ENCODE measurements at regions not wholly inside any gene's neighbourhood (a gene's known extent, or its start where the extent isn't known, plus 50 kb on each side); places are given as distances from the start of the nearest gene placed in this dataset.
A peak's percentile ranks its signal among the peaks of the same experiment; 100 is the strongest.
"Not testable (repeated sequence)": the region's sequence is repeated elsewhere in the genome, so short reads cannot be mapped to it uniquely, and the experiment has no call there.

DNA sequence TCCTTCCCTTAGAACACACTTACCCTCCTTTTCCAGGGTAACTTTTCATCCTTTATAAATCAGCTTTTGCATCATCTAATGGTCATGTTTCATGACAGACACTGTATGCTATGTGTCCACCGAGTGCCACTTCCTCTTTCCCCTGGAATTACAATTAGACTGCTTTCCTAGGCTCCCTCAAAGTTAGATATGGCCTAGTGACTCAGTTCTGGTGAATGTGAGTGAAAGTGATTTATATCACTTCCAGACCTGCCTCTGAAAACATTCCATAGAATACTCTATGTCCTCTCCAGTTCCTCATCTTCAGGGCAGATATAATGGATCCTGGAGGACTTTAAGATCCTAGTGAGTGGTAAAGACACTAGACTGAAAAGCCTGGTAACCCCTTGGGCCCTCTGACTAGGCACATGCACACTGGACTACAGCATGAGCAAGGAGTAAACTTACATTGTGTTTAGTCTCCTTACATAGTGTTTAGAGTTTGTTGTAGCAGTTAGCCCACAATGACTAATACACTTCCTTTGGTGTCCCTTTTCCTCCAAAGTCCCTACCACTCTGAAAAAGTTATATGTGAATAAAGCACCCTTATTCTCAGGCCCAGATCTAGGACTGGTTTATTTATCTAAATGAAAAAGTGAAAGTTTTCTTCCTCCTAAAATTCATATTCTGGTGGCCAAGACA, 59.3 kb downstream of the GPR88 start:
- no peaks in the 10 kb centered on the region for H3K4me1 Mint-ChIP-seq
- DNase-seq: no peak
- H3K4me3 Mint-ChIP-seq: no peak overlapping the region
- H3K9me3 Mint-ChIP-seq: peaks cover 22% of the 10 kb centered on the region
- H3K27ac Mint-ChIP-seq: no peak overlapping the region
- no peaks in the 10 kb centered on the region for H3K27me3 Mint-ChIP-seq
- peaks cover 7% of the 10 kb centered on the region for H3K36me3 Mint-ChIP-seq

DNA sequence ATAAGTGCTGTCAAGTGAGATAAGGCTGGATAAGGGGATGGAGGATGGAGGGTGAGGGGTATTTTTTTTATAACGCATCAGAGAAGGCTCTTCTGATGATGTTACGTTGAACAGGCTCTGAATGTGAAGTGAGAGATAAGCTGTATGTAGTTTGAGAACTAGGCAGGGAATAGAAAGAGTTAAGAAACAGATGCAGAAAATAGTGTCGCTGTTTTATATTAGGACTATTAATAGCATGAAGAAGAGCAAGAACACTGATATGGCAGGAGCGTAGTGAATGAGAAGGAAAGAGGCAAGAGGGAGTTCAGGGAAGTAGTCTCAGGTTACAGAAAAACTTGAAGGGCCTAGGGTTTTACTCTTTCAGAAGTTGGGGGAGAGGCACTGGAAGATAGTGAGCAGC, 59.8 kb downstream of the GPR88 start:
- no peak overlapping the region for H3K4me3 Mint-ChIP-seq
- H3K4me1 Mint-ChIP-seq: no peaks in the 10 kb centered on the region
- H3K27ac Mint-ChIP-seq: no peak overlapping the region
- peaks cover 26% of the 10 kb centered on the region for H3K9me3 Mint-ChIP-seq
- no peaks in the 10 kb centered on the region for H3K27me3 Mint-ChIP-seq
- DNase-seq: no peak
- peaks cover 7% of the 10 kb centered on the region for H3K36me3 Mint-ChIP-seq

GRCh38 chr1:100600377-100600776, 62.4 kb downstream of the GPR88 start:
- H3K9me3 Mint-ChIP-seq: peaks cover 33% of the 10 kb centered on the region
- H3K4me3 Mint-ChIP-seq, H3K36me3 Mint-ChIP-seq, H3K27me3 Mint-ChIP-seq, DNase-seq, H3K27ac Mint-ChIP-seq, H3K4me1 Mint-ChIP-seq: not testable (repeated sequence)

DNA sequence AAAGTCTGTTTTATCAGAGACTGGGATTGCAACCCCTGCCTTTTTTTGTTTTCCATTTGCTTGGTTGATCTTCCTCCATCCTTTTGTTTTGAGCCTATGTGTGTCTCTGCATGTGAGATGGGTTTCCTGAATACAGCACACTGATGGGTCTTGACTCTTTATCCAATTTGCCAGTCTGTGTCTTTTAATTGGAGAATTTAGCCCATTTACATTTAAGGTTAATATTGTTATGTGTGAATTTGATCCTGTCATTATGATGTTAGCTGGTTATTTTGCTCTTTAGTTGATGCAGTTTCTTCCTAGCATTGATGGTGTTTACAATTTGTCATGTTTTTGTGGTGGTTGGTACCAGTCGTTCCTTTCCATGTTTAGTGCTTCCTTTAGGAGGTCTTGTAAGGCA, 64.1 kb downstream of the GPR88 start:
- not testable (repeated sequence) for H3K36me3 Mint-ChIP-seq, H3K27ac Mint-ChIP-seq, H3K4me3 Mint-ChIP-seq, H3K4me1 Mint-ChIP-seq, DNase-seq, H3K27me3 Mint-ChIP-seq
- H3K9me3 Mint-ChIP-seq: peaks cover 30% of the 10 kb centered on the region

- no peaks in the 10 kb centered on the region for H3K4me1 Mint-ChIP-seq
- no peak overlapping the region for H3K4me3 Mint-ChIP-seq
- no peak for DNase-seq
- peaks cover 7% of the 10 kb centered on the region for H3K36me3 Mint-ChIP-seq
- no peak overlapping the region for H3K27ac Mint-ChIP-seq
- H3K27me3 Mint-ChIP-seq: peaks cover 5% of the 10 kb centered on the region
- H3K9me3 Mint-ChIP-seq: peaks cover 29% of the 10 kb centered on the region
These were observed 66.4 kb downstream of the GPR88 start for GRCh38 chr1:100604372-100604771.

DNA sequence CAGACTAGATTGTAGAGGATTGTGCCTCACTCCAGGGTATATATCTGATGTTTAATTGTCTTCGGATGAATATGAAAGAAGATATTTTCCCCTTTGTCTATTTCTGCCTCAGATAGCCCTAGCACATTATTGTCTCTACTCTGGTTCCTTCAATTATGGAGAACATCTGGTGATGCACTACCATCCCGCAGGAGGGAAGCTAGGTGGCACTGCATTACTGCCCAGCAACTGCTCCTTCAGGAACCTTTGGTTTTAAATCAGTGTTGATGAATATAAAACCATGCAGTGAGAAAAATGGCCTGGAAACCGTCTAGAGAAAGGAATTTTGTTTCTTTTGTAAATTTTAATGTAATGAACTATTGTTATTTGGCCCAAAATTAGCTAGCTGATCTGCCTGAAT, 68.5 kb downstream of the GPR88 start:
- no peak for DNase-seq
- Mint-ChIP-seq H3K36me3 (no peaks in the 10 kb centered on the region), H3K4me1 (no peaks in the 10 kb centered on the region), H3K27me3 (peaks cover 5% of the 10 kb centered on the region), H3K27ac (no peak overlapping the region), H3K9me3 (peaks cover 17% of the 10 kb centered on the region), H3K4me3 (no peak overlapping the region)

- Mint-ChIP-seq H3K9me3 (peaks cover 7% of the 10 kb centered on the region), H3K4me1 (no peaks in the 10 kb centered on the region), H3K27me3 (peaks cover 5% of the 10 kb centered on the region), H3K27ac (no peak overlapping the region), H3K4me3 (no peak overlapping the region), H3K36me3 (no peaks in the 10 kb centered on the region)
- no peak for DNase-seq
These were observed 69.8 kb downstream of the GPR88 start for GRCh38 chr1:100607628-100608240.

DNA sequence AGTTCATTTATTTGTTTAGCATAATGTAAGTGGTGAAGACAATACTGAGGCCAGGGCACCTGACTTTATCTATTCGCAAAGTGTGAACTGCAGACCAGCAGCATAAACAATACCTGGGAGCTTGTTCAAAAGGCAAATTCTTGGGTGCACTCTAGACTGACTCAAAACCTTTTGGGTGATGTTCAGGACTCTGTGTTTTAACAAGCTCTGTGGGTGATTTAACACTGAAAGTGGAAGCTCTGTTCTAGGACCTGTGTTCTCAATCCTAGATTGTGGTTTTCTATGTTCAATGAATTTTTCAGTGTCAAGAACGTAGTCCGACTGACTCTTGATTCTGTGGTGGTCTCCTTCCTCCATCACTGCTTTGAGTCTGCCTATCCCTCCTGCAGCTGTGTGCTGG, 71.9 kb downstream of the GPR88 start:
- Mint-ChIP-seq H3K27me3 (peaks cover 5% of the 10 kb centered on the region), H3K27ac (no peak overlapping the region), H3K4me1 (peaks cover 15% of the 10 kb centered on the region), H3K9me3 (no peaks in the 10 kb centered on the region), H3K36me3 (no peaks in the 10 kb centered on the region), H3K4me3 (no peak overlapping the region)
- DNase-seq: no peak

GRCh38 chr1:100611086-100611485, 73.1 kb downstream of the GPR88 start:
- H3K4me3 Mint-ChIP-seq: no peak overlapping the region
- peaks cover 4% of the 10 kb centered on the region for H3K27me3 Mint-ChIP-seq
- no peak for DNase-seq
- H3K9me3 Mint-ChIP-seq: no peaks in the 10 kb centered on the region
- peaks cover 19% of the 10 kb centered on the region for H3K4me1 Mint-ChIP-seq
- no peak overlapping the region for H3K27ac Mint-ChIP-seq
- H3K36me3 Mint-ChIP-seq: no peaks in the 10 kb centered on the region

GRCh38 chr1:100612540-100612939, 74.6 kb downstream of the GPR88 start:
- Mint-ChIP-seq H3K27ac (no peak overlapping the region), H3K4me1 (peaks cover 19% of the 10 kb centered on the region), H3K9me3 (no peaks in the 10 kb centered on the region), H3K36me3 (no peaks in the 10 kb centered on the region), H3K4me3 (no peak overlapping the region), H3K27me3 (no peaks in the 10 kb centered on the region)
- DNase-seq: no peak

DNA sequence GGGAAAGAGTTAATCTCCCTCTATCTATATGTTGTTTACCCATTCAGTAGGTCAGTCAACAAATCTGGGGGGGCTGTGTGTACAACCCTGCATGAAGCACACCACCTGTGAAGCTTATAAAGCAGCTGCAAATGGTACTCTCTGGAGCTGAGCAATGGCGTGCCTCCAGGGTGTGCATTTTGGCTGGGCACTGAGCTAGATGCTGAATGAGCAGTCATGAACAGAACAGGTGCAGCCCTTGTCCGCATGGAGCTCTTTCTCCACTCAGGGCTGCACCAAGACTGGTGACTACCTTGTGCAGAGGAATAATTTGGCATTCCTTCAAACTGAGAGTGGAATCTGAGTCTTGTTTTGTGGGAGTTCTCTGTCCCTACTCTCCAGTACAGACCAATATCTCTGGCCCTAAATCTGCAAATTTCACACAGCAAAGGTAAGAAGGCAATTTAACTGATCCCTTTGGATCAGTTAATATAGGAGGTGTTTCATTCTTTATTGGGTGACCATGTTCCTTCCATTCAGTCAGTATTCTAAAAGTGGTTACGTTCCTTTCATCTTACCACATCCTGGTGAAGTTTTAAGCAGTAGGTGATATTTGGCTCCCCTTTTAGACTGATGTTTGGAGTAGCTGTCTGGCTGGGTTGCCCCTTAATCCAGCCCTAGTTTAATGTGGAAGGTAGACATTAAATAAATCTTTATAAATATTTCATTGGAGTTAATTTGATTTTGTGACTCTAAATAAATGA, 76.0 kb downstream of the GPR88 start:
- no peak for DNase-seq
- peaks cover 19% of the 10 kb centered on the region for H3K4me1 Mint-ChIP-seq
- no peak overlapping the region for H3K4me3 Mint-ChIP-seq
- no peaks in the 10 kb centered on the region for H3K9me3 Mint-ChIP-seq
- H3K27me3 Mint-ChIP-seq: no peaks in the 10 kb centered on the region
- H3K36me3 Mint-ChIP-seq: no peaks in the 10 kb centered on the region
- no peak overlapping the region for H3K27ac Mint-ChIP-seq

DNA sequence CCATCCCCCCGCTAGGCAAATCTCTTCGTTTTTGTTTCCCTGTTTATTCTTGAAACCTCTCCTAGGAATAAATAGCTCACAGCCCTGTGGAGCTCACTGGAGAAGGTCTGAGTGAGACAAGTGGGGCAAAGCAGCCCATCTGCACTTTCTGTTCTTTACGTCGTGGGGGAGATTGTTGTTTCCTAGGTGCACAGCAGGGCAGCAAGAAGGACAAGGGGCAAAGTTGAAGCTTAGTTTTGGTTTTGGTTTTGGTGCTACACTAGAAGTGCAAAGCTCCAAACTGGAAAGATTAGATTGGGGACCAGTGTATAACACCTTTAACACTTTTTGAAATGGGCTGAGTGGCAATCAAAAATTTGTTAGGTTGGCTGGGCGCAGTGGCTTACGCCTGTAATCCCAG, 76.6 kb downstream of the GPR88 start:
- no peaks in the 10 kb centered on the region for H3K36me3 Mint-ChIP-seq
- no peaks in the 10 kb centered on the region for H3K27me3 Mint-ChIP-seq
- H3K4me3 Mint-ChIP-seq: peak overlapping the region; percentile 33
- no peaks in the 10 kb centered on the region for H3K9me3 Mint-ChIP-seq
- no peak for DNase-seq
- peaks cover 19% of the 10 kb centered on the region for H3K4me1 Mint-ChIP-seq
- H3K27ac Mint-ChIP-seq: peak overlapping the region; percentile 76

- Mint-ChIP-seq H3K36me3 (no peaks in the 10 kb centered on the region), H3K27ac (no peak overlapping the region), H3K27me3 (no peaks in the 10 kb centered on the region), H3K4me1 (peaks cover 19% of the 10 kb centered on the region), H3K9me3 (no peaks in the 10 kb centered on the region), H3K4me3 (no peak overlapping the region)
- no peak for DNase-seq
These were observed 77.7 kb downstream of the GPR88 start for GRCh38 chr1:100615686-100616085.

DNA sequence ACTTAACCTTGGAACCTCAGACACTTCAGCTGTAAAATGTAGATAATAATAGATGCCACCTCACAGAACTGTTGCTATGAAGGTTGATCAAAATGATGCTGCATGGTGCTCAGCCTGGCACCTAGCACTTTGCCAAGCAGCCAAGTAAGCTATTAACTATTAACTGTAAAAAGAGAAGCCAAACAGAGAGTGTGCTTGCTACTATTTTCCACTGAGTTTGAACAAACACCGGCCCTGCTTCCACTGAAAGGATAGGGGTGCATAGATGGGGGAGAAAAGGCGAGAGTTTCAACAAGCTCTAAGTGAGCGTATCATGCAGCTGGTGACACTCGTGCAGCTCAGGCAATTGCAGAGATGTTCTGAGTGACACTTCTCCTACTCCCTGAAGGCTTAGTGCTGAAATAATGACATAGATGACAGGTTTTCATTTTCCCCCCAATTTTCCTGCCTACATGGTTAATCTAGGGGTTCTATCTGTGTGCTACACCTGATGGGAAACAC, 78.2 kb downstream of the GPR88 start:
- Mint-ChIP-seq H3K4me3 (no peak overlapping the region), H3K4me1 (peaks cover 19% of the 10 kb centered on the region), H3K27ac (no peak overlapping the region), H3K27me3 (no peaks in the 10 kb centered on the region), H3K36me3 (no peaks in the 10 kb centered on the region), H3K9me3 (no peaks in the 10 kb centered on the region)
- DNase-seq: no peak

DNA sequence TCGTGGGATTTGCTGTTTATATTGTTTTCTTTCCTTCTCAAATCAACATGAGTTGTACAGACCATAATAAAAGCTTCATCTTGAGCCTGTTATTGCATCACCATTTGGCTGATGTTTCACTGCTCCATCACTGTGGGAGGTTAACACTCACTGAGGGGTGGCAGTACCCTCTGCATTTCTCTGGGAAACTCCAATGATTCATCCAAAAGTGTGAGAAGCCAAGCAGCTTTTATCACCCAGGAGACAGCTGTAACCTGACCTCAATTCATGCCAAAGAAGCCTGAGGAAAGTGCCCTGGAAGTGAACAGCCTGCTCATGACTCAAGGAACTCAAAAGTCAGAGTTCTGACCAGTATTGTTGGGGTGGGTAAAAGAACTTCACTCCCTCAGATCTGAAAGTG, 84.1 kb downstream of the GPR88 start:
- peaks cover 19% of the 10 kb centered on the region for H3K4me1 Mint-ChIP-seq
- peak; percentile 9 for DNase-seq
- no peaks in the 10 kb centered on the region for H3K9me3 Mint-ChIP-seq
- H3K27me3 Mint-ChIP-seq: no peaks in the 10 kb centered on the region
- peak overlapping the region; percentile 34 for H3K27ac Mint-ChIP-seq
- no peaks in the 10 kb centered on the region for H3K36me3 Mint-ChIP-seq
- no peak overlapping the region for H3K4me3 Mint-ChIP-seq
